ENCODE measurements at regions not wholly inside any gene's neighbourhood (a gene's known extent, or its start where the extent isn't known, plus 50 kb on each side); places are given as distances from the start of the nearest gene placed in this dataset.

DNA sequence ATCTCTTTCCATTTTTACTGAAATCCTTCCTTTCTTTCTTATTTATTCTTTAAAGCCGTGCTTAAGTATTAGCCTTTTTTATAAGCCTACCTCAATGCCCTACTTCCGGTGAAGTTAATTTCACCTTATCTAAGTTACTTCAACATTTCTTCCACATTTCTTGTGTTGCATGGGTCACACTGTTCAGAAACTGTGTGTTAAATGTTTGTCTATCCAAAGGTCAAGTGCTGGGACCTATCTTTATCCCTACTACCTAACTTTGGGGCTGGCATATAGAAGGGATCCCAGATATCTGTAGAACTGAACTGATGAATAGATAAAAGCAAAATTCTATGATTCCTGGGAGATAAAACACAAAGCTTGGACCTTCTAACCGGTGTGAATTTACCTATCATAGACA is 332.3 kb upstream of the SATB1 start:
- TF ChIP-seq, protein P1, sequence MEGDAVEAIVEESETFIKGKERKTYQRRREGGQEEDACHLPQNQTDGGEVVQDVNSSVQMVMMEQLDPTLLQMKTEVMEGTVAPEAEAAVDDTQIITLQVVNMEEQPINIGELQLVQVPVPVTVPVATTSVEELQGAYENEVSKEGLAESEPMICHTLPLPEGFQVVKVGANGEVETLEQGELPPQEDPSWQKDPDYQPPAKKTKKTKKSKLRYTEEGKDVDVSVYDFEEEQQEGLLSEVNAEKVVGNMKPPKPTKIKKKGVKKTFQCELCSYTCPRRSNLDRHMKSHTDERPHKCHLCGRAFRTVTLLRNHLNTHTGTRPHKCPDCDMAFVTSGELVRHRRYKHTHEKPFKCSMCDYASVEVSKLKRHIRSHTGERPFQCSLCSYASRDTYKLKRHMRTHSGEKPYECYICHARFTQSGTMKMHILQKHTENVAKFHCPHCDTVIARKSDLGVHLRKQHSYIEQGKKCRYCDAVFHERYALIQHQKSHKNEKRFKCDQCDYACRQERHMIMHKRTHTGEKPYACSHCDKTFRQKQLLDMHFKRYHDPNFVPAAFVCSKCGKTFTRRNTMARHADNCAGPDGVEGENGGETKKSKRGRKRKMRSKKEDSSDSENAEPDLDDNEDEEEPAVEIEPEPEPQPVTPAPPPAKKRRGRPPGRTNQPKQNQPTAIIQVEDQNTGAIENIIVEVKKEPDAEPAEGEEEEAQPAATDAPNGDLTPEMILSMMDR (IDR thresholded peaks at IDR 0.05): no peak
- TF ChIP-seq POLR2A (IDR thresholded peaks at IDR 0.05): no peak

Measured in Peyer's patch (tissue), 4 donors.